ENCODE measurements at regions not wholly inside any gene's neighbourhood (a gene's known extent, or its start where the extent isn't known, plus 50 kb on each side); places are given as distances from the start of the nearest gene placed in this dataset.

DNA sequence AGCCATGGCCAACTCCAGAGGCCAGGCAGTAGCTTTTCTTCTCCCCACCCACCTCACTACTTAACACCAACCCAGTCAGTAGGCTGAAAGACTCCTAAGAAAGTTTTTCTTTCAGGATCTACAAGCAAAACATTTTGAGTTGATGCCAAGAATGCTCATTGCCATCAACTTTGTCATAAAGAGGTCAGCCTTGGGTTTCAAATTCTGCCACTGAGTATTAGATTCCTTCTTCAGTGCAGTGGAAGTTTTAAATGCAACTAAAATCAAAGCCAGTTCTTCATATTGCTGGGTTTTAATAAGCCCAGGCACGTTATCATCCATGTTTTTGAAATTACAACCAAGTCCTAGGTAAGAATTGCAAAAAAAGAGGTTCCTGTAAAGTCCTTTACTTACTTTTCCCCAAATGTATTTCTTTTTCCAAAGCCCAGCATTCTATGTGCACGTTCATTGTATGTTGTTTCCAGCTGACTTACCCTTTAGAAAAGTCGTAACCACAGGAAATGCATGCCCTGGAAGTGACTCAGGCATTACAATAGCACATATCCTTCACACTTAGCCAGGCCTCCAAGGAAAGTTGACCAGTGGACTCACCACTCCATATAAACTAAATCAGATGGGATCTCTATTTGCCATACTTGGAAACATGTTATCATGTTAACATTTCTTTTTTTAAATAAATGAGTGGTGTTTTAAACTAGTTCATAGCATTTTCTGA lies 229.9 kb downstream of the SOX3 start:
- TF ChIP-seq, protein P1, sequence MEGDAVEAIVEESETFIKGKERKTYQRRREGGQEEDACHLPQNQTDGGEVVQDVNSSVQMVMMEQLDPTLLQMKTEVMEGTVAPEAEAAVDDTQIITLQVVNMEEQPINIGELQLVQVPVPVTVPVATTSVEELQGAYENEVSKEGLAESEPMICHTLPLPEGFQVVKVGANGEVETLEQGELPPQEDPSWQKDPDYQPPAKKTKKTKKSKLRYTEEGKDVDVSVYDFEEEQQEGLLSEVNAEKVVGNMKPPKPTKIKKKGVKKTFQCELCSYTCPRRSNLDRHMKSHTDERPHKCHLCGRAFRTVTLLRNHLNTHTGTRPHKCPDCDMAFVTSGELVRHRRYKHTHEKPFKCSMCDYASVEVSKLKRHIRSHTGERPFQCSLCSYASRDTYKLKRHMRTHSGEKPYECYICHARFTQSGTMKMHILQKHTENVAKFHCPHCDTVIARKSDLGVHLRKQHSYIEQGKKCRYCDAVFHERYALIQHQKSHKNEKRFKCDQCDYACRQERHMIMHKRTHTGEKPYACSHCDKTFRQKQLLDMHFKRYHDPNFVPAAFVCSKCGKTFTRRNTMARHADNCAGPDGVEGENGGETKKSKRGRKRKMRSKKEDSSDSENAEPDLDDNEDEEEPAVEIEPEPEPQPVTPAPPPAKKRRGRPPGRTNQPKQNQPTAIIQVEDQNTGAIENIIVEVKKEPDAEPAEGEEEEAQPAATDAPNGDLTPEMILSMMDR (IDR thresholded peaks at IDR 0.05) = no peak
- TF ChIP-seq POLR2A (IDR thresholded peaks at IDR 0.05) = no peak

Data from lower leg skin (tissue), 3 donors.